HG03439 (cell line): ENCODE measurements at regions not wholly inside any gene's neighbourhood (a gene's known extent, or its start where the extent isn't known, plus 50 kb on each side); places are given as distances from the start of the nearest gene placed in this dataset.
"Not testable (repeated sequence)": the region's sequence is repeated elsewhere in the genome, so short reads cannot be mapped to it uniquely, and the experiment has no call there.

Source experiments
- ATAC-seq: cut with Tn5 transposase; IDR thresholded peaks from one replicate; pipeline ENCODE4 v1.9.1; 2021; ENCODE audit warnings: mild to moderate bottlenecking, moderate library complexity; ENCODE audit not compliant: unreplicated experiment

- ATAC-seq: no peak
These were observed 106.3 kb upstream of the ARSJ start for GRCh38 chr4:114085611-114086345.

- no peak for ATAC-seq
These were observed 108.3 kb upstream of the ARSJ start for GRCh38 chr4:114087596-114088230.

- no peak for ATAC-seq
These were observed 109.0 kb upstream of the ARSJ start for GRCh38 chr4:114088481-114088880.

GRCh38 chr4:114091546-114091945 lies 112.1 kb upstream of the ARSJ start:
- no peak for ATAC-seq

- ATAC-seq: no peak
These were observed 113.8 kb upstream of the ARSJ start for GRCh38 chr4:114093221-114093715.

- no peak for ATAC-seq
These were observed 121.0 kb upstream of the ARSJ start for GRCh38 chr4:114100288-114101031.

GRCh38 chr4:114103908-114104307 lies 124.5 kb upstream of the ARSJ start:
- ATAC-seq: no peak

GRCh38 chr4:114108869-114109268 lies 129.4 kb upstream of the ARSJ start:
- ATAC-seq: no peak

GRCh38 chr4:114109776-114110175 lies 130.3 kb upstream of the ARSJ start:
- no peak for ATAC-seq

GRCh38 chr4:114115526-114115925 lies 136.1 kb upstream of the ARSJ start:
- ATAC-seq: no peak

- no peak for ATAC-seq
These were observed 137.4 kb upstream of the ARSJ start for GRCh38 chr4:114116861-114117260.

- ATAC-seq: no peak
These were observed 141.8 kb upstream of the ARSJ start for GRCh38 chr4:114121221-114121620.

- no peak for ATAC-seq
These were observed 152.8 kb upstream of the ARSJ start for GRCh38 chr4:114132199-114132598.

- no peak for ATAC-seq
These were observed 153.4 kb upstream of the ARSJ start for GRCh38 chr4:114132830-114133229.

- ATAC-seq: no peak
These were observed 156.6 kb upstream of the ARSJ start for GRCh38 chr4:114136069-114136468.

GRCh38 chr4:114137984-114138383 lies 158.5 kb upstream of the ARSJ start:
- no peak for ATAC-seq

- ATAC-seq: no peak
These were observed 167.6 kb upstream of the ARSJ start for GRCh38 chr4:114146947-114147618.

- not testable (repeated sequence) for ATAC-seq
These were observed 168.3 kb upstream of the ARSJ start for GRCh38 chr4:114147619-114148208.

- not testable (repeated sequence) for ATAC-seq
These were observed 169.1 kb upstream of the ARSJ start for GRCh38 chr4:114148372-114149070.

- ATAC-seq: no peak
These were observed 176.9 kb upstream of the ARSJ start for GRCh38 chr4:114156371-114156770.
